ENCODE measurements at regions not wholly inside any gene's neighbourhood (a gene's known extent, or its start where the extent isn't known, plus 50 kb on each side); places are given as distances from the start of the nearest gene placed in this dataset.

DNA sequence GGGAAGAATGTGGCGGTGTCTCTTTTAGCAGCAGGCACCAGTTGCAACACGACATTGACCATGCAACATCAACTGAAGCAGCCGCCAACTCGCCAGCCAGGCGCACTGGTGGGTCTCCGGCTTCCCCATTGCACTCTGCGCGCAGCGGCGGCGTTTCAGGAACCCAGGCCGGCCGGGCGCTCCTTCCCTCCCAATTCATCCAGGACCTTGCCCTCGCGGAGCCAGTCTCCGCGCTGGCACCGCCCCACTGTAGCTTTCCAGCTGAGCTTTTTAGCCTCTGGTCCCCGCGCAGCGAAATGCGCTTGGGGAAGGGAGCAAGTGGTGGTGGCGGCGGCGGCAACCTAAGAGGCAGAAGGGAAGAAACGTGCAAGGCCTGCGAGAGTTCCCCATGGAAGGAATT, 297.9 kb upstream of the RIMS1 start:
- Histone ChIP-seq H3K4me3 (ENCODE audit: low read depth in 1 of 3, low read length in 3 of 3) (no peak overlapping the region), H3K27me3 (ENCODE audit: control insufficient read depth in 4 of 4, insufficient read depth in 4 of 4, low read length in 3 of 4) (no peaks in the 10 kb centered on the region), H3K9ac (ENCODE audit: low read depth in 1 of 2, low read length in 2 of 2) (no peak overlapping the region), H3K9me3 (ENCODE audit: control insufficient read depth in 4 of 4, low read length in 3 of 4) (peaks cover 0 to 9% (median 0%) of the 10 kb centered on the region in 4 donors), H3K27ac (ENCODE audit: low read depth in 1 of 2, low read length in 2 of 2) (no peak overlapping the region), H3K4me1 (ENCODE audit: control insufficient read depth in 4 of 4, insufficient read depth in 4 of 4, low read length in 3 of 4) (no peaks in the 10 kb centered on the region), H3K36me3 (ENCODE audit: control insufficient read depth in 4 of 4, insufficient read depth in 3 of 4, low read depth in 1 of 4, low read length in 3 of 4) (no peaks in the 10 kb centered on the region)
- TF ChIP-seq, protein P1, sequence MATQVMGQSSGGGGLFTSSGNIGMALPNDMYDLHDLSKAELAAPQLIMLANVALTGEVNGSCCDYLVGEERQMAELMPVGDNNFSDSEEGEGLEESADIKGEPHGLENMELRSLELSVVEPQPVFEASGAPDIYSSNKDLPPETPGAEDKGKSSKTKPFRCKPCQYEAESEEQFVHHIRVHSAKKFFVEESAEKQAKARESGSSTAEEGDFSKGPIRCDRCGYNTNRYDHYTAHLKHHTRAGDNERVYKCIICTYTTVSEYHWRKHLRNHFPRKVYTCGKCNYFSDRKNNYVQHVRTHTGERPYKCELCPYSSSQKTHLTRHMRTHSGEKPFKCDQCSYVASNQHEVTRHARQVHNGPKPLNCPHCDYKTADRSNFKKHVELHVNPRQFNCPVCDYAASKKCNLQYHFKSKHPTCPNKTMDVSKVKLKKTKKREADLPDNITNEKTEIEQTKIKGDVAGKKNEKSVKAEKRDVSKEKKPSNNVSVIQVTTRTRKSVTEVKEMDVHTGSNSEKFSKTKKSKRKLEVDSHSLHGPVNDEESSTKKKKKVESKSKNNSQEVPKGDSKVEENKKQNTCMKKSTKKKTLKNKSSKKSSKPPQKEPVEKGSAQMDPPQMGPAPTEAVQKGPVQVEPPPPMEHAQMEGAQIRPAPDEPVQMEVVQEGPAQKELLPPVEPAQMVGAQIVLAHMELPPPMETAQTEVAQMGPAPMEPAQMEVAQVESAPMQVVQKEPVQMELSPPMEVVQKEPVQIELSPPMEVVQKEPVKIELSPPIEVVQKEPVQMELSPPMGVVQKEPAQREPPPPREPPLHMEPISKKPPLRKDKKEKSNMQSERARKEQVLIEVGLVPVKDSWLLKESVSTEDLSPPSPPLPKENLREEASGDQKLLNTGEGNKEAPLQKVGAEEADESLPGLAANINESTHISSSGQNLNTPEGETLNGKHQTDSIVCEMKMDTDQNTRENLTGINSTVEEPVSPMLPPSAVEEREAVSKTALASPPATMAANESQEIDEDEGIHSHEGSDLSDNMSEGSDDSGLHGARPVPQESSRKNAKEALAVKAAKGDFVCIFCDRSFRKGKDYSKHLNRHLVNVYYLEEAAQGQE (IDR thresholded peaks at IDR 0.05) = no peak
- TF ChIP-seq HNF4G (IDR thresholded peaks at IDR 0.05) (no peak), EGR1 (IDR thresholded peaks at IDR 0.05; ENCODE audit: low read depth in 2 of 2) (no peak)
- DNase-seq (ENCODE audit: low spot score) = no peak
- WGBS = 21% methylated on average over 28 of the region's 28 CpGs

DNA sequence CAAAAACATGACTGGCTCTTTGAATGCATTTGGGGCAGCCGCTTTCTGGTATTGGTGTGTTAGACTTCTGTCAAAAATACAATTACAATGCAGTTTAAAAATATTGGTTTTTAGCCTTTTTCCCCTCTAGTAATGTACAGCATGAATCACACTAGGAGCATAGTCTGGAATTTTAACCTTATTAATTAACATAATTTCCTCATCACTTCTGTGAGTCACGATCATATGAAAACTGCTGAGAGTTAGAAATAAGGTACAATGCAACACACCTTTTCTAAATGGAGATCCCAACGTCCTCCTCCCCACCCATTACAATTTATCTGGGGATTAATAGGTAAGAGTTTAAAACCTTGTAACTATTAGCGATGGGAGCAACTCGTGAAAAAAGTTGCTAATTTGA, 297.1 kb upstream of the RIMS1 start:
- 75% methylated on average over 5 of the region's 5 CpGs for WGBS
- Histone ChIP-seq H3K27me3 (ENCODE audit: control insufficient read depth in 4 of 4, insufficient read depth in 4 of 4, low read length in 3 of 4) (no peaks in the 10 kb centered on the region), H3K9ac (ENCODE audit: low read depth in 1 of 2, low read length in 2 of 2) (no peak overlapping the region), H3K27ac (ENCODE audit: low read depth in 1 of 2, low read length in 2 of 2) (no peak overlapping the region), H3K9me3 (ENCODE audit: control insufficient read depth in 4 of 4, low read length in 3 of 4) (peaks cover 0 to 9% (median 0%) of the 10 kb centered on the region in 4 donors), H3K36me3 (ENCODE audit: control insufficient read depth in 4 of 4, insufficient read depth in 3 of 4, low read depth in 1 of 4, low read length in 3 of 4) (no peaks in the 10 kb centered on the region), H3K4me3 (ENCODE audit: low read depth in 1 of 3, low read length in 3 of 3) (no peak overlapping the region), H3K4me1 (ENCODE audit: control insufficient read depth in 4 of 4, insufficient read depth in 4 of 4, low read length in 3 of 4) (no peaks in the 10 kb centered on the region)
- no peak for DNase-seq (ENCODE audit: low spot score)
- no peak for TF ChIP-seq RXRA (IDR thresholded peaks at IDR 0.05)
- TF ChIP-seq GABPA (IDR thresholded peaks at IDR 0.05 in 1 of 2, conservative IDR thresholded peaks at IDR 0.05 in 1 of 2) = no peak
- TF ChIP-seq, protein P2, sequence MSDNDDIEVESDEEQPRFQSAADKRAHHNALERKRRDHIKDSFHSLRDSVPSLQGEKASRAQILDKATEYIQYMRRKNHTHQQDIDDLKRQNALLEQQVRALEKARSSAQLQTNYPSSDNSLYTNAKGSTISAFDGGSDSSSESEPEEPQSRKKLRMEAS (IDR thresholded peaks at IDR 0.05) = no peak
- TF ChIP-seq YY1 (IDR thresholded peaks at IDR 0.05) = no peak
- no peak for TF ChIP-seq FOXA1 (IDR thresholded peaks at IDR 0.05)
- no peak for TF ChIP-seq NR2F2 (IDR thresholded peaks at IDR 0.05)
- no peak for TF ChIP-seq FOXA2 (IDR thresholded peaks at IDR 0.05)
- no peak for TF ChIP-seq SP1 (IDR thresholded peaks at IDR 0.05)
- TF ChIP-seq, protein P3, sequence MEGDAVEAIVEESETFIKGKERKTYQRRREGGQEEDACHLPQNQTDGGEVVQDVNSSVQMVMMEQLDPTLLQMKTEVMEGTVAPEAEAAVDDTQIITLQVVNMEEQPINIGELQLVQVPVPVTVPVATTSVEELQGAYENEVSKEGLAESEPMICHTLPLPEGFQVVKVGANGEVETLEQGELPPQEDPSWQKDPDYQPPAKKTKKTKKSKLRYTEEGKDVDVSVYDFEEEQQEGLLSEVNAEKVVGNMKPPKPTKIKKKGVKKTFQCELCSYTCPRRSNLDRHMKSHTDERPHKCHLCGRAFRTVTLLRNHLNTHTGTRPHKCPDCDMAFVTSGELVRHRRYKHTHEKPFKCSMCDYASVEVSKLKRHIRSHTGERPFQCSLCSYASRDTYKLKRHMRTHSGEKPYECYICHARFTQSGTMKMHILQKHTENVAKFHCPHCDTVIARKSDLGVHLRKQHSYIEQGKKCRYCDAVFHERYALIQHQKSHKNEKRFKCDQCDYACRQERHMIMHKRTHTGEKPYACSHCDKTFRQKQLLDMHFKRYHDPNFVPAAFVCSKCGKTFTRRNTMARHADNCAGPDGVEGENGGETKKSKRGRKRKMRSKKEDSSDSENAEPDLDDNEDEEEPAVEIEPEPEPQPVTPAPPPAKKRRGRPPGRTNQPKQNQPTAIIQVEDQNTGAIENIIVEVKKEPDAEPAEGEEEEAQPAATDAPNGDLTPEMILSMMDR (IDR thresholded peaks at IDR 0.05; ENCODE audit: low read depth, low read length, missing input control) = no peak
- no peak for TF ChIP-seq JUND (IDR thresholded peaks at IDR 0.05)
- no peak for TF ChIP-seq EGR1 (IDR thresholded peaks at IDR 0.05; ENCODE audit: low read depth in 2 of 2)
- TF ChIP-seq, protein P4, sequence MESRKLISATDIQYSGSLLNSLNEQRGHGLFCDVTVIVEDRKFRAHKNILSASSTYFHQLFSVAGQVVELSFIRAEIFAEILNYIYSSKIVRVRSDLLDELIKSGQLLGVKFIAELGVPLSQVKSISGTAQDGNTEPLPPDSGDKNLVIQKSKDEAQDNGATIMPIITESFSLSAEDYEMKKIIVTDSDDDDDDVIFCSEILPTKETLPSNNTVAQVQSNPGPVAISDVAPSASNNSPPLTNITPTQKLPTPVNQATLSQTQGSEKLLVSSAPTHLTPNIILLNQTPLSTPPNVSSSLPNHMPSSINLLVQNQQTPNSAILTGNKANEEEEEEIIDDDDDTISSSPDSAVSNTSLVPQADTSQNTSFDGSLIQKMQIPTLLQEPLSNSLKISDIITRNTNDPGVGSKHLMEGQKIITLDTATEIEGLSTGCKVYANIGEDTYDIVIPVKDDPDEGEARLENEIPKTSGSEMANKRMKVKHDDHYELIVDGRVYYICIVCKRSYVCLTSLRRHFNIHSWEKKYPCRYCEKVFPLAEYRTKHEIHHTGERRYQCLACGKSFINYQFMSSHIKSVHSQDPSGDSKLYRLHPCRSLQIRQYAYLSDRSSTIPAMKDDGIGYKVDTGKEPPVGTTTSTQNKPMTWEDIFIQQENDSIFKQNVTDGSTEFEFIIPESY (IDR thresholded peaks at IDR 0.05) = no peak
- no peak for TF ChIP-seq RAD21 (IDR thresholded peaks at IDR 0.05)
- no peak for TF ChIP-seq TAF1 (conservative IDR thresholded peaks at IDR 0.05)
- TF ChIP-seq, protein P5, sequence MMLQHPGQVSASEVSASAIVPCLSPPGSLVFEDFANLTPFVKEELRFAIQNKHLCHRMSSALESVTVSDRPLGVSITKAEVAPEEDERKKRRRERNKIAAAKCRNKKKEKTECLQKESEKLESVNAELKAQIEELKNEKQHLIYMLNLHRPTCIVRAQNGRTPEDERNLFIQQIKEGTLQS (IDR thresholded peaks at IDR 0.05) = no peak
- TF ChIP-seq HNF4A (conservative IDR thresholded peaks at IDR 0.05) = no peak

All from liver (tissue), 8 donors.